Astrocyte (in vitro differentiated cells and primary cell): ENCODE measurements at regions not wholly inside any gene's neighbourhood (a gene's known extent, or its start where the extent isn't known, plus 50 kb on each side); places are given as distances from the start of the nearest gene placed in this dataset.

Source experiments
- EZH2 ChIP-seq: IDR thresholded peaks from 2 replicates; pipeline ENCODE4 v1.6.1; 2012; ENCODE audit warnings: mild to moderate bottlenecking, low read length, inconsistent platforms; ENCODE audit not compliant: insufficient read depth
- TF ChIP-seq, protein P1 (sequence below): IDR thresholded peaks from 2 replicates; pipeline ENCODE4 v1.5.1; 2011; ENCODE audit warnings: low read depth, mild to moderate bottlenecking, inconsistent platforms, low read length, moderate library complexity; ENCODE audit not compliant: insufficient read depth

DNA sequence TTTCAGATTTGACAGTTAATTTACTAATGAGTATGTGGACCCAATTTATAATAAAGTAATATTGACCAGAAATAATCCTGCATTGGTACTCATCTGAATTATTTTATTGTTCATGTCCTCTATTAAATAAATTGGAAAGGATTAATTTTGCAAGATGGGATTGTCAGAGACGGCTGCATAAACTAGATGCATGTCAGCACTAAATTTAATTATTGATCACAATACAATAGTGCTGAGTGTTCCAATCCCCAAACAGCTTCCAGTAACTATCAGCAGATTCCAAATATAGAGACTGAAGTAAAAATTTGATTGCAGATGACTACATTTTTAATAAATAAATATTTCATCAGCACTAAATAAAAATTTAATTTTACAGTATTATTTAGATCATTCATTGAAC is 387.2 kb downstream of the GRB14 start:
- TF ChIP-seq, protein P1, sequence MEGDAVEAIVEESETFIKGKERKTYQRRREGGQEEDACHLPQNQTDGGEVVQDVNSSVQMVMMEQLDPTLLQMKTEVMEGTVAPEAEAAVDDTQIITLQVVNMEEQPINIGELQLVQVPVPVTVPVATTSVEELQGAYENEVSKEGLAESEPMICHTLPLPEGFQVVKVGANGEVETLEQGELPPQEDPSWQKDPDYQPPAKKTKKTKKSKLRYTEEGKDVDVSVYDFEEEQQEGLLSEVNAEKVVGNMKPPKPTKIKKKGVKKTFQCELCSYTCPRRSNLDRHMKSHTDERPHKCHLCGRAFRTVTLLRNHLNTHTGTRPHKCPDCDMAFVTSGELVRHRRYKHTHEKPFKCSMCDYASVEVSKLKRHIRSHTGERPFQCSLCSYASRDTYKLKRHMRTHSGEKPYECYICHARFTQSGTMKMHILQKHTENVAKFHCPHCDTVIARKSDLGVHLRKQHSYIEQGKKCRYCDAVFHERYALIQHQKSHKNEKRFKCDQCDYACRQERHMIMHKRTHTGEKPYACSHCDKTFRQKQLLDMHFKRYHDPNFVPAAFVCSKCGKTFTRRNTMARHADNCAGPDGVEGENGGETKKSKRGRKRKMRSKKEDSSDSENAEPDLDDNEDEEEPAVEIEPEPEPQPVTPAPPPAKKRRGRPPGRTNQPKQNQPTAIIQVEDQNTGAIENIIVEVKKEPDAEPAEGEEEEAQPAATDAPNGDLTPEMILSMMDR, result no peak
- TF ChIP-seq EZH2, result no peak
